Activated CD8-positive, alpha-beta T cell treated with anti-CD3 and anti-CD28 coated beads, Interleukin-2, amount 10 ng/mL, durations not matched to agents 7 days and 5 days (primary cell): ENCODE measurements at regions not wholly inside any gene's neighbourhood (a gene's known extent, or its start where the extent isn't known, plus 50 kb on each side); places are given as distances from the start of the nearest gene placed in this dataset.
"Not testable (repeated sequence)": the region's sequence is repeated elsewhere in the genome, so short reads cannot be mapped to it uniquely, and the experiment has no call there.

Experiments used
- ATAC-seq: fragments of 150-1000 bp; cut with Tn5 transposase; one replicate; pipeline ENCODE4 v1.10.0; 2021; ENCODE audit warnings: moderate library complexity
- CTCF ChIA-PET: fragments of 350-600 bp; sonication (Branson Sonifier 250); formaldehyde crosslinking; loops from one replicate; lab custom pipeline; 2021; ENCODE audit warnings: antibody characterized with exemption; lab: Charles Lee
- POLR2A ChIA-PET: fragments of 350-600 bp; sonication (Branson Sonifier 250); formaldehyde crosslinking; loops from one replicate; lab custom pipeline; 2021; ENCODE audit warnings: antibody characterized with exemption; lab: Charles Lee
- DNase-seq: peaks from one replicate; pipeline ENCODE4 v3.0.0-alpha.2; 2020
- H3K27ac Mint-ChIP-seq: one replicate; pipeline ENCODE4 v1.8.0; 2021; ENCODE audit warnings: mild to moderate bottlenecking, mixed read lengths
- H3K27me3 Mint-ChIP-seq: one replicate; pipeline ENCODE4 v1.8.0; 2021; ENCODE audit warnings: low read depth, mixed read lengths
- H3K36me3 Mint-ChIP-seq: one replicate; pipeline ENCODE4 v1.8.0; 2021; ENCODE audit warnings: low read depth, mixed read lengths
- H3K4me1 Mint-ChIP-seq: one replicate; pipeline ENCODE4 v1.8.0; 2021; ENCODE audit warnings: low read depth, mixed read lengths
- H3K4me3 Mint-ChIP-seq: one replicate; pipeline ENCODE4 v1.8.0; 2021; ENCODE audit warnings: mild to moderate bottlenecking, mixed read lengths
- H3K9me3 Mint-ChIP-seq: one replicate; pipeline ENCODE4 v1.8.0; 2022; ENCODE audit warnings: mixed read lengths; ENCODE audit not compliant: insufficient read depth

- no peak overlapping the region for H3K27ac Mint-ChIP-seq
- H3K4me3 Mint-ChIP-seq: no peak overlapping the region
- CTCF ChIA-PET: no interaction called here
- no peaks in the 10 kb centered on the region for H3K27me3 Mint-ChIP-seq
- ATAC-seq (no peak), DNase-seq (no peak)
- no peaks in the 10 kb centered on the region for H3K4me1 Mint-ChIP-seq
- H3K36me3 Mint-ChIP-seq: no peaks in the 10 kb centered on the region
- POLR2A ChIA-PET: no interaction called here
- no peaks in the 10 kb centered on the region for H3K9me3 Mint-ChIP-seq
These were observed 78.9 kb upstream of the PLET1 start for GRCh38 chr11:112339566-112339965.

GRCh38 chr11:112343368-112344039, 82.8 kb upstream of the PLET1 start:
- POLR2A ChIA-PET: no interaction called here
- CTCF ChIA-PET: no interaction called here
- Mint-ChIP-seq H3K4me3 (no peak overlapping the region), H3K4me1 (no peaks in the 10 kb centered on the region), H3K27me3 (no peaks in the 10 kb centered on the region), H3K36me3 (no peaks in the 10 kb centered on the region), H3K9me3 (no peaks in the 10 kb centered on the region), H3K27ac (no peak overlapping the region)
- no peak for ATAC-seq
- no peak for DNase-seq

GRCh38 chr11:112344040-112344413, 83.4 kb upstream of the PLET1 start:
- POLR2A ChIA-PET: no interaction called here
- Mint-ChIP-seq H3K4me3 (no peak overlapping the region), H3K27me3 (no peaks in the 10 kb centered on the region), H3K9me3 (no peaks in the 10 kb centered on the region), H3K4me1 (no peaks in the 10 kb centered on the region), H3K36me3 (no peaks in the 10 kb centered on the region), H3K27ac (no peak overlapping the region)
- no peak for DNase-seq
- ATAC-seq: no peak
- CTCF ChIA-PET: no interaction called here

- ATAC-seq: no peak
- H3K4me3 Mint-ChIP-seq: no peak overlapping the region
- H3K36me3 Mint-ChIP-seq: no peaks in the 10 kb centered on the region
- no peak overlapping the region for H3K27ac Mint-ChIP-seq
- no peak for DNase-seq
- CTCF ChIA-PET: no interaction called here
- no peaks in the 10 kb centered on the region for H3K9me3 Mint-ChIP-seq
- POLR2A ChIA-PET: no interaction called here
- H3K27me3 Mint-ChIP-seq: no peaks in the 10 kb centered on the region
- no peaks in the 10 kb centered on the region for H3K4me1 Mint-ChIP-seq
These were observed 84.5 kb upstream of the PLET1 start for GRCh38 chr11:112345166-112345565.

- Mint-ChIP-seq H3K36me3 (no peaks in the 10 kb centered on the region), H3K9me3 (no peaks in the 10 kb centered on the region), H3K27ac (no peak overlapping the region), H3K27me3 (no peaks in the 10 kb centered on the region), H3K4me1 (no peaks in the 10 kb centered on the region), H3K4me3 (no peak overlapping the region)
- ChIA-PET POLR2A (no interaction called here), CTCF (no interaction called here)
- DNase-seq (no peak), ATAC-seq (no peak)
These were observed 85.0 kb upstream of the PLET1 start for GRCh38 chr11:112345706-112346105.

GRCh38 chr11:112346586-112346985, 85.9 kb upstream of the PLET1 start:
- ChIA-PET POLR2A (no interaction called here), CTCF (no interaction called here)
- DNase-seq (no peak), ATAC-seq (no peak)
- no peaks in the 10 kb centered on the region for H3K4me1 Mint-ChIP-seq
- H3K36me3 Mint-ChIP-seq: no peaks in the 10 kb centered on the region
- no peak overlapping the region for H3K4me3 Mint-ChIP-seq
- H3K27me3 Mint-ChIP-seq: no peaks in the 10 kb centered on the region
- no peaks in the 10 kb centered on the region for H3K9me3 Mint-ChIP-seq
- no peak overlapping the region for H3K27ac Mint-ChIP-seq

- H3K27ac Mint-ChIP-seq: no peak overlapping the region
- H3K4me3 Mint-ChIP-seq: no peak overlapping the region
- no peaks in the 10 kb centered on the region for H3K4me1 Mint-ChIP-seq
- H3K36me3 Mint-ChIP-seq: no peaks in the 10 kb centered on the region
- DNase-seq (no peak), ATAC-seq (no peak)
- no peaks in the 10 kb centered on the region for H3K27me3 Mint-ChIP-seq
- H3K9me3 Mint-ChIP-seq: no peaks in the 10 kb centered on the region
- ChIA-PET CTCF (no interaction called here), POLR2A (no interaction called here)
These were observed 87.9 kb upstream of the PLET1 start for GRCh38 chr11:112348480-112349029.

- H3K9me3 Mint-ChIP-seq, H3K4me3 Mint-ChIP-seq, DNase-seq, ATAC-seq, CTCF ChIA-PET, H3K27ac Mint-ChIP-seq, POLR2A ChIA-PET, H3K27me3 Mint-ChIP-seq, H3K4me1 Mint-ChIP-seq, H3K36me3 Mint-ChIP-seq: not testable (repeated sequence)
These were observed 90.8 kb upstream of the PLET1 start for GRCh38 chr11:112351423-112351822.

- POLR2A ChIA-PET: no interaction called here
- ATAC-seq (no peak), DNase-seq (no peak)
- H3K27ac Mint-ChIP-seq: no peak overlapping the region
- H3K4me1 Mint-ChIP-seq: no peaks in the 10 kb centered on the region
- no peaks in the 10 kb centered on the region for H3K27me3 Mint-ChIP-seq
- H3K4me3 Mint-ChIP-seq: no peak overlapping the region
- H3K9me3 Mint-ChIP-seq: no peaks in the 10 kb centered on the region
- no peaks in the 10 kb centered on the region for H3K36me3 Mint-ChIP-seq
- CTCF ChIA-PET: no interaction called here
These were observed 92.2 kb upstream of the PLET1 start for GRCh38 chr11:112352907-112353306.

- ChIA-PET CTCF (no interaction called here), POLR2A (no interaction called here)
- no peak overlapping the region for H3K27ac Mint-ChIP-seq
- no peaks in the 10 kb centered on the region for H3K36me3 Mint-ChIP-seq
- H3K4me1 Mint-ChIP-seq: no peaks in the 10 kb centered on the region
- DNase-seq (no peak), ATAC-seq (no peak)
- no peaks in the 10 kb centered on the region for H3K27me3 Mint-ChIP-seq
- H3K9me3 Mint-ChIP-seq: no peaks in the 10 kb centered on the region
- no peak overlapping the region for H3K4me3 Mint-ChIP-seq
These were observed 93.7 kb upstream of the PLET1 start for GRCh38 chr11:112354364-112354763.

- DNase-seq: no peak
- H3K4me3 Mint-ChIP-seq: no peak overlapping the region
- H3K27me3 Mint-ChIP-seq: no peaks in the 10 kb centered on the region
- ChIA-PET POLR2A (no interaction called here), CTCF (no interaction called here)
- no peak for ATAC-seq
- no peaks in the 10 kb centered on the region for H3K36me3 Mint-ChIP-seq
- no peaks in the 10 kb centered on the region for H3K4me1 Mint-ChIP-seq
- H3K27ac Mint-ChIP-seq: no peak overlapping the region
- H3K9me3 Mint-ChIP-seq: no peaks in the 10 kb centered on the region
These were observed 95.1 kb upstream of the PLET1 start for GRCh38 chr11:112355726-112356125.

GRCh38 chr11:112357488-112357887, 96.8 kb upstream of the PLET1 start:
- Mint-ChIP-seq H3K36me3 (no peaks in the 10 kb centered on the region), H3K27me3 (no peaks in the 10 kb centered on the region), H3K9me3 (no peaks in the 10 kb centered on the region), H3K4me1 (no peaks in the 10 kb centered on the region), H3K27ac (no peak overlapping the region), H3K4me3 (no peak overlapping the region)
- ChIA-PET CTCF (no interaction called here), POLR2A (no interaction called here)
- DNase-seq: no peak
- ATAC-seq: no peak

GRCh38 chr11:112361396-112361795, 100.7 kb upstream of the PLET1 start:
- Mint-ChIP-seq H3K36me3 (no peaks in the 10 kb centered on the region), H3K27ac (no peak overlapping the region), H3K27me3 (no peaks in the 10 kb centered on the region), H3K9me3 (no peaks in the 10 kb centered on the region), H3K4me1 (no peaks in the 10 kb centered on the region), H3K4me3 (no peak overlapping the region)
- POLR2A ChIA-PET: no interaction called here
- ATAC-seq (no peak), DNase-seq (no peak)
- CTCF ChIA-PET: no interaction called here
